ENCODE measurements at regions not wholly inside any gene's neighbourhood (a gene's known extent, or its start where the extent isn't known, plus 50 kb on each side); places are given as distances from the start of the nearest gene placed in this dataset.

DNA sequence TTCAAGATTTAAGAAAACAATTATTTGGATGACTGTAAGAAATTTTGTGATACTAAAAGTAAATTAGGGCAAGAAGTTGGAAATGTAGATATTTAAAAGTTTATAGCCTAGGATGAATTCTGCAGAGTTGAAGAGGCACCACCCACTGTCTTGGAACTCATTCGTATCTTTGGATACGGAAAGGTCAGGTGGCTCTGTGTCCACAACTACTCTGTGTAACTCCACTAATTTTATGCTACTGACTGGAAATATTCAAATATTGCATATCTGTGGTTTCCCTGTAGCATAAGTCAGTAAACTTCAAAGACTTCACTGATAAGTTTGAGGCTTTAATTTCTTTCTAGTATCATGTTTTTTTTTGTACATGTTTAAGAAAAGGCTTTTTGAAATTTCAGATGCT lies 156.9 kb upstream of the RPRM start:
- TF ChIP-seq POLR2AphosphoS5 (IDR thresholded peaks at IDR 0.05; ENCODE audit: borderline replicate concordance, low read depth, low read length): no peak
- no peak for TF ChIP-seq EZH2 (IDR thresholded peaks at IDR 0.05)
- TF ChIP-seq FOXP2 (optimal IDR thresholded peaks at IDR 0.05; ENCODE audit: control extremely low read depth, extremely low read length, insufficient read depth): no peak

All from SK-N-MC (cell line).